HG02678 (cell line): ENCODE measurements at regions not wholly inside any gene's neighbourhood (a gene's known extent, or its start where the extent isn't known, plus 50 kb on each side); places are given as distances from the start of the nearest gene placed in this dataset.
"Not testable (repeated sequence)": the region's sequence is repeated elsewhere in the genome, so short reads cannot be mapped to it uniquely, and the experiment has no call there.

Experiments used
- ATAC-seq: cut with Tn5 transposase; IDR thresholded peaks from one replicate; pipeline ENCODE4 v1.9.1; 2021; ENCODE audit warnings: mild to moderate bottlenecking, moderate library complexity; ENCODE audit not compliant: unreplicated experiment

DNA sequence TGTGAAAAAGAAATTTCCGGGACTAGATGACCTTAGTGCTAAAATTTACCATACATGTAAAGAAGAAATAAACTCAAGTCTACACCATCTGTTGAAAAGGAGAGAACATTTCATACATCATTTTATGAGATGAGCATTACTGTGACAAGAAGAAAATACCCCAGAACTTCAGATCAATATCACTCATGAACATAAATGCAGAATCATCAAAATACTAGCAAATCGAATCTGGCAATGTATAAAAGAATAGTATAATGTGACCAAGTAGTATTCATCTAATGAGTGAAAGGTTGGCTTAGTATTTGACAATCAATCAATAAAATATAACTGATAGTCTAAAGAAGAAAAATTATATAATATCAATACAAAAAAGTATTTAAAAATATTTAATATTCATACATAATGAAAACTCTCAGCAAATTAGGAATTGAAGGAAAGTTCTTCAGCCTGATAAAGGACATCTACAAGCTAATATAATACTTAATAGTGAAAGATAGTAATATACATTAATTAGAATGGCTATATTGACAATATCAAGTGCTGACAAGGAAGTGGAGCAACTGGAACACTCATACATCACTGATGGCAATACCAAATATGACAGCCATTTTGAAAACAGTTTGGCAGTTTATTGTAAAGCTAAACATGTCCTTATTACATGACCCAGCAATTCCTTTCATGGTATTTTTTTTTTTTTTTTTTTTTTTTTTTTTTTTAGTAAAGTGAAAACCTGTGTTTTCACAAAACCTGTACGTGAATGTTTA, 231.4 kb upstream of the ZEB2 start:
- no peak for ATAC-seq

DNA sequence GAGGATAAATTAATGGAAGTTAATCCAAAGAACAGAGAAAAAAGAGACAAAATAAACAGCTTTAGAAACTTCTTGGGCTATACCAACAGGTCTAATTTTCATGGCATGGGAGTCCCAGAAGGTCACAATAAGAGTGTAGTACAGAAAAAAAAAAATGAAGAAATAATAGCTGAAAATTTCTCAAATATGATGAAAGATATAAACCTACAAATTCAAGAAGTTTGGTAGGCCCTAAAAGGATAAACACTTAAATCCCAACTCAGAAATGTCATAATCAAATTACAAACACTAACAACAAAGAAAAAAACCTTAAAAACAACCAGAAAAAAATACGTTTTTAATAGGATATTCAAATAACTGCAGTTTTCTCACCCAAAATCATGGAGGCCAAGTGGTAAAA, 229.3 kb upstream of the ZEB2 start:
- ATAC-seq: no peak

GRCh38 chr2:144748443-144748842, 228.5 kb upstream of the ZEB2 start:
- ATAC-seq: no peak

DNA sequence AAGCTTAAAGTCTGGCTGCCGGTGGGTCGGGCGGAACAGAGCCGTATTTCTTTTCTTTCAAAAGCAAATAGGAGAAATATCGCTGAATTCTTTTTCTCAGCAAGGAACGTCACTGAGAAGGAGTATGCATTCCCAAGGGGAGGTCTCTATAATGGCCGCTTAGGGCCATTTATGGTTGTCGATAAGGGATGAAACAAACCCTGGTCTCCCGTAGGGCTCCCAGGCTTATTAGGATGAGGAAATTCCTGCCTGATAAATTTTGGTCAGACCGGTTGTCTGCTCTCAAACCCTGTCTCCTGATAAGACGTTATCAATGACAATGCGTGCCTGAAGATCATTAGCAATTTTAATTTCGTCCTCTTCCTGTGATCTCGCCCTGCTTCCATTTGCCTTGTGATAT, 227.7 kb upstream of the ZEB2 start:
- ATAC-seq: no peak

DNA sequence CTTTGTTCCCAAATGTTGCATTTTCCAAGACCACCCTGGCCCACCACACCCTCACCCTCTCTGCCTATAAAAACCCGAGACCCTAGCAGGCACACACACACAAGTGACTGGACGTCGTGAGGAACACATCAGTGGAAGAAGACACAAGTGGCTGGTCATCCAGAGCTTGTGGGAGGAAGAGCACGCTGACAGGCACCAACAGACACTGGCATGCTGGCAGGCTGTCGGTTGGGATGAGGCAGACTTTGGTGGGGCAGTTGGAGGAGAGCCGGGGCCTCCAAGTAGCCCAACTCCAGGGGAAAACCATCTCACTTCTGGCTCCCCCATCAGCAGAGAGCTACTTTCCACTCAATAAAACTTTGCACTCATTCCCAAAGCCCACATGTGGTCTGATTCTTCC, 225.5 kb upstream of the ZEB2 start:
- ATAC-seq: no peak

DNA sequence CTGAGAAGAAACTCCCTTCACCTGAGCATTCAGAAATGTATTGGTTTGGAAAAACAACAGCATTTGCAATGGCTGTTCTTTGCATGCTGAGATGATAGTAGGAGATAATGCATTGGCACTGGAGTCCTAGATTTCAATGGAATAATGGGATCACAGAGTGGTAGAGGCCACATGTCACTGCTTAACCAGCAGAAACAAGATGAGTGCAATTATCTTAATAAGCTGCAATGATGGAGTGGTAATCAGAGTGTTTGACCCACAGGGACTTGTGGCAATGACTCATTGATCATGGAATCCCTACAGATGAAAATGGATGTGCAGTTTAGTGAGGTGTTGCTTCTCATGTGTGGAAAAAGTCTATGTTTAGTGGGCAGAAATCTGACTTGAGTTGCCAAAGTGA, 218.8 kb upstream of the ZEB2 start:
- no peak for ATAC-seq

GRCh38 chr2:144730711-144731110, 210.8 kb upstream of the ZEB2 start:
- no peak for ATAC-seq

DNA sequence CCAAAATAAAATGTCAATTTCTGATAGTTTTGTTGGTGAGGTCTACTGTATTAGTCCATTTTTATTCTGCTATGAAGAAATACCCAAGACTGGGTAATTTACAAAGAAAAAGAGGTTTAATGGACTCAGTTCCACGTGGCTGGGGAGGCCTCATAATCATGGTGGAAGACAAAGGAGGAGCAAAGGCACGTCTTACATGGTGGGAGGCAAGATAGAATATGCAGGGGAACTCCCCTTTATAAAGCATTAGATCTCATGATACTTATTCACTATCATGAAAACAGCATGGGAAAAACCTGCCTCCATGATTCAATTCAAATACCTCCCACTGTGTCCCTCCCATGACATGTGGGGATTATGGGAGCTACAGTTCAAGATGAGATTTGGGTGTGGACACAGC, 204.5 kb upstream of the ZEB2 start:
- ATAC-seq: not testable (repeated sequence)

- ATAC-seq: no peak
These were observed 198.5 kb upstream of the ZEB2 start for GRCh38 chr2:144718376-144718775.

- ATAC-seq: no peak
These were observed 196.1 kb upstream of the ZEB2 start for GRCh38 chr2:144715992-144716391.

- no peak for ATAC-seq
These were observed 193.5 kb upstream of the ZEB2 start for GRCh38 chr2:144713410-144713809.

GRCh38 chr2:144712550-144712940, 192.6 kb upstream of the ZEB2 start:
- no peak for ATAC-seq

DNA sequence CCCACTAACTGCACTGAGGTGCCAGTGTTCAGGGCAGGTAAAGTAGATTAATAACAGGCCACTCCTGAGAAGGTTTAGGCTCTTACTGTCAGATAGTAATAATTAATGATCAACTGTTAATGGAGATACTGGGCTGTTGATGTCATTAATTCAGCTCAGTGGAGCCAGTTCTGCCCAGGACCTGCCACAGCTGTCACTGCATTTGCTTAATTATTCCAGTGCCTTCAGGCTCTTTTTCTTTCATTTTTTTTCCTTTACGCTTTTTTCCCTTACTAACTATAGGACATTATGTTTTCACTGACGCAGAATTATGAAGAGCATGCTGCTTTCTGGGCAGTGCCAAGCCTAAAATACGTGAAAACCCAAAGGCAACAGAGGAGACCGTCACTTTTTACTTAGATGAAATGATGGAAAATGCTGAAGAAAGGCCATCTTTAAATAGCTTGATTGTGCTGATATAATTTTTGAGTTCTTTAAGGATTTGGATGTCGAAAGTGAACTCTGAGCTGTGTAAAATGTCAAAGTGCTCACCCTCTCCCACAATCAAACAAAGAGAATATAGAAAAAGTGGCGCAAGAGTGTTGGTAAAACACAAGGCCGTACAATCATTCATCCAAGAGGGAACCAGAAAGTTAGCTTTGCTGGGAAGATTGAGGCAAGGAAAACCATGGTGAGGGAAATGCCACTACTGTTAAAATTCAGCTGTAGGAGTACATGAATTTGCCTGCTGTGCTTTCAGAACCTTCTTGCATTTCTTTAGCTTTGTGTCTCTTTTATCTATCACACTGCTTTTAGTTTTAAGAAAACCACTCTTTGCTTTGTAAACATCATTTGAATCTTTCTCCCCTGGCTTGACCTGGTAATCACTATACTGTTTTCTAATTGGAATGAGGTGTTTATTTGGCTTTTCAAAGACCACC, 192.0 kb upstream of the ZEB2 start:
- ATAC-seq: no peak

DNA sequence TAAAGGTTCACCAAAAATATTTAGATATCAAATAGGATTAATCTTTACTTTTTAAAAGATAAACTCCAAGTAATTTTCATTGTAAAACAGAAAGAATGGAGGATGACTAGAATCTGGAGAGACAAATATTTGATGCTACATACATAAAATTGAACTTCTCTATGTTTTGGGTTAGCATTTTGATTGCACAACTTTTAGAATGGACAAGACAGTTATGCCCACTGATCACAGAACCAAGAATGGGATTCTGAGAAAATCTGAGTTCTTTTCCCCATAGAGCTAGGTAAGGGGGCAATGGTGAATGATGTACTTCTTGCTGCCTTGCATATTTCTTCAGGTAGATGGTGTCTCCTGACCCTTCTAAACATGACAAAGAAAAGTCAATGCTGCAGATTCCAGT, 191.2 kb upstream of the ZEB2 start:
- ATAC-seq: no peak

- no peak for ATAC-seq
These were observed 188.7 kb upstream of the ZEB2 start for GRCh38 chr2:144708626-144709025.

- ATAC-seq: no peak
These were observed 187.9 kb upstream of the ZEB2 start for GRCh38 chr2:144707736-144708326.

DNA sequence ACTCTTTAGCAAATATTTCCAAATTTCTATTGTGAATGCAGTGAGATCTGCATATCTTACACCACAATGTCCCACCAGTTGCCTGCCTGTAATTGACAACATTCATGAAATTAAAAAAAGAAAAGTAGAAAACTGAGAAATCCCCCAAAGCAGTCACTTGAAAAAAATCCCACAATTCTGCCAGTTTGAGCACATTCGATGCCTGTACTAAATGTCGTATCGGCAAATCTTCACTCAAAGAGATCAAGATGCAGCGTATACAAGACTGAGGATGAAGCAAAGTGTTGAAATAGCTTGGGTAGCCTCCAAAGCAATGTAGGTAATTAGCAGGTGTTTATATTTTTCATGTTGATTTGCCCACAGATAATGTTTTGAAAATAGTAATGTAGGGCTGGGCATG, 186.7 kb upstream of the ZEB2 start:
- ATAC-seq: no peak

GRCh38 chr2:144705328-144706245, 185.7 kb upstream of the ZEB2 start:
- ATAC-seq: no peak

DNA sequence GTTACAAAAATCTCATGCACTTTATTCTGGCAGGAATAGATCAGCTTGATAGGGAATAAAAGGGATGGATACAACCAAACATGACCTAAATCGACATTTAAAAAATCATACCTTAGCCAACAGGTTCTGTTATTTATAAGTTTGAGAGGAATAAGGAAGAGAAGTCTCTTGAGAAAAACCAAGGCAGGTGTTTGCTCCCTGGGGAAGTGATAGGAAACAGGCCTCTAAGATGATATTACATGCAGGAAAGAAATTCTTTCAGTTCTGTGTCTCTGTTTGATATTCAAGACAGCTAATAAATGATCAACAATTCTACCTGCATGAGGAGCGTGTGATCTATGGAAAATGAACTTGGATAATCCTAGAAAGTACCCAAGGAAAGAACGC, 184.8 kb upstream of the ZEB2 start:
- no peak for ATAC-seq

DNA sequence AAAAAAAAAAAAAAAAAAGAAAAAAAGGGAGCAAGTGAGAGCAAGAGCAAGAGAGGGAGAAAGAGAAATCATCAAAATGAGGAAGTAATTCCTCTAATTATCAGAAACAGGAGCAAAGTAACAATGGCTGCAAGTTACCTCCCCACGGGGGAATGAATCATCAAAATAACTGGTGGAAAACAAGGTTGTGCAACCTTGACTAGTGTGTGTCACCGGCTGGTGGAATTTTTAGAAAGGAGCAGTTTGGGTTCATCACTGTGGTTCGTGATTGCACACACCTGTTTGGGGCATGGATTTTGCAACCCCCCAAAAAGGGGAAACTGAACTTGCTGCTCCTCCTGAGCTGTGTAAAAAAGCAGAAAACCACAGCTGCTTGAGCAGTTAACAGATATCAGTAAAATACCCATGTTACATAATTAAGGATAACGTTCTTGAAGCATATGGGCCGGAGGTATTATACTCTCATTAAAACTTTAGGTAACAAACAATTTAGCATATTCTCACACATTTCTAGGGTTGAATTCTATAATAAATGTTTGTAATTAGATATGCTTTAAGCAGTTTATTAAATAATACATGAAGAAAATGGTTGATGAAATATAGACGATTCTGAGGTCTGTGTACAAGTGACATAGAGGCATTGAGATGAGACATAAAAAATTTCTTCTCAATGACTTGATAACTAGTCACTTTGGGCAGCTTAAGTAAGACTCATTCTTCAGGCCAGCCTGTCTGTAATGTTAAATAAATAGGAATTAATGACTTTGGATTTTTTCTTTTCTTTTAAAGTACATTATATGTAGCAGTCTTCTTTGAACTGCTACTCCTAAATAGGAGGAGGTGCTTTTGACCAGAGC, 184.2 kb upstream of the ZEB2 start:
- no peak for ATAC-seq
